ENCODE measurements at regions not wholly inside any gene's neighbourhood (a gene's known extent, or its start where the extent isn't known, plus 50 kb on each side); places are given as distances from the start of the nearest gene placed in this dataset.

- Histone ChIP-seq H3K4me1 (no peaks in the 10 kb centered on the region), H3K36me3 (no peaks in the 10 kb centered on the region), H3K27me3 (no peaks in the 10 kb centered on the region), H3K9me3 (no peaks in the 10 kb centered on the region), H3K4me3 (replicated peaks in 1 of 3) (no peak overlapping the region), H3K27ac (no peak overlapping the region)
- 50 to 51% methylated on average over 2 of the region's 2 CpGs for WGBS, 2 donors
- no peak for DNase-seq
- intact Hi-C loops (cut with DNase I), result no loop called here
- TF ChIP-seq, protein P1, sequence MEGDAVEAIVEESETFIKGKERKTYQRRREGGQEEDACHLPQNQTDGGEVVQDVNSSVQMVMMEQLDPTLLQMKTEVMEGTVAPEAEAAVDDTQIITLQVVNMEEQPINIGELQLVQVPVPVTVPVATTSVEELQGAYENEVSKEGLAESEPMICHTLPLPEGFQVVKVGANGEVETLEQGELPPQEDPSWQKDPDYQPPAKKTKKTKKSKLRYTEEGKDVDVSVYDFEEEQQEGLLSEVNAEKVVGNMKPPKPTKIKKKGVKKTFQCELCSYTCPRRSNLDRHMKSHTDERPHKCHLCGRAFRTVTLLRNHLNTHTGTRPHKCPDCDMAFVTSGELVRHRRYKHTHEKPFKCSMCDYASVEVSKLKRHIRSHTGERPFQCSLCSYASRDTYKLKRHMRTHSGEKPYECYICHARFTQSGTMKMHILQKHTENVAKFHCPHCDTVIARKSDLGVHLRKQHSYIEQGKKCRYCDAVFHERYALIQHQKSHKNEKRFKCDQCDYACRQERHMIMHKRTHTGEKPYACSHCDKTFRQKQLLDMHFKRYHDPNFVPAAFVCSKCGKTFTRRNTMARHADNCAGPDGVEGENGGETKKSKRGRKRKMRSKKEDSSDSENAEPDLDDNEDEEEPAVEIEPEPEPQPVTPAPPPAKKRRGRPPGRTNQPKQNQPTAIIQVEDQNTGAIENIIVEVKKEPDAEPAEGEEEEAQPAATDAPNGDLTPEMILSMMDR (IDR thresholded peaks at IDR 0.05), result no peak
- no peak for TF ChIP-seq POLR2A (IDR thresholded peaks at IDR 0.05)
Observed at GRCh38 chr14:40122968-40123648, 690.9 kb upstream of the FBXO33 start.

DNA sequence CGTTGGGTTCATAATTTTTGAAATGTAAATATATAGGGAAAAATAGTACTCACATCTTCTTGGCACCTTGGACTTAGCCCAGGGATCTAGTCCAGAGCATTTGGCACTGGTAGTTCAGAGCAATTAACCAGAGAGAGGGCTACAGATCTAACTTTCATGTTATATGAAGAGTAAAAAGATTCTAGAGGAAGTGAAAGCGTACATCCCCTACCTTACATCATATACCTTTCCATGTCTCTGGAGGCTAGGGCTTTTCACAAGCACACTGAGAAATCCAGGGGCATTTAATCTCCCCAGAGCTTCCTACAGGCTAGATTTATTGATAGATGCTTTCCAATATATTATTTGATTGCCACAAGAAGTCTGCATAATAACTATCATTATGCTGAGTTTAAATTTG, 687.5 kb upstream of the FBXO33 start:
- TF ChIP-seq POLR2A (IDR thresholded peaks at IDR 0.05), result no peak
- TF ChIP-seq, protein P1 (IDR thresholded peaks at IDR 0.05), result no peak
- no peaks in the 10 kb centered on the region for H3K36me3 ChIP-seq
- intact Hi-C loops (cut with DNase I), result no loop called here
- no peak overlapping the region for H3K27ac ChIP-seq
- 40 to 66% methylated on average over 2 of the region's 2 CpGs for WGBS, 2 donors
- H3K9me3 ChIP-seq, result no peaks in the 10 kb centered on the region
- no peak overlapping the region for H3K4me3 ChIP-seq (replicated peaks in 1 of 3)
- DNase-seq, result no peak
- no peaks in the 10 kb centered on the region for H3K27me3 ChIP-seq
- no peaks in the 10 kb centered on the region for H3K4me1 ChIP-seq

- Histone ChIP-seq H3K27me3 (no peaks in the 10 kb centered on the region), H3K4me1 (no peaks in the 10 kb centered on the region), H3K9me3 (no peaks in the 10 kb centered on the region), H3K4me3 (replicated peaks in 1 of 3) (no peak overlapping the region), H3K36me3 (no peaks in the 10 kb centered on the region), H3K27ac (no peak overlapping the region)
- intact Hi-C loops (cut with DNase I), result no loop called here
- no peak for DNase-seq
- 63 to 81% methylated on average over 4 of the region's 4 CpGs for WGBS, 2 donors
- TF ChIP-seq, protein P1 (IDR thresholded peaks at IDR 0.05), result no peak
- TF ChIP-seq POLR2A (IDR thresholded peaks at IDR 0.05), result no peak
Observed at GRCh38 chr14:40119321-40119720, 687.1 kb upstream of the FBXO33 start.

DNA sequence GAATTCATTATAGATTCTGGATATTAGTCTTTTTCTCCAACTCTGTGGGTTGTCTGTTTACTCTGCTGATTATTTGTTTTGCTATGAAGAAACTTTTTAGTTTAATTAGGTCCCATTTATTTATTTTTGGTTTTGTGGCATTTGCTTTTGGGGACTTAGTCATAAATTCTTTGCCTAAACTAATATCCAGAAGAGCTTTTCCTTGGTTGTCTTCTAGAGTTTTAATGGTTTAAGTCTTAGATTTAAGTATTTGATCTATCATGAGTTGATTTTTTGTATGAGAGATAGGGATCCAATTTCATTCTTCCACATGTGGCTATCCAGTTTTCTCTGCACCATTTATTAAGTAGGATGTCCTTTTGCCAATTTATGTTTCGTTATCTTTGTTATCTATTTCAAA, 683.4 kb upstream of the FBXO33 start:
- DNase-seq, result no peak
- H3K4me3 ChIP-seq (replicated peaks in 1 of 3), result no peak overlapping the region
- no peaks in the 10 kb centered on the region for H3K27me3 ChIP-seq
- intact Hi-C loops (cut with DNase I), result no loop called here
- 95 to 97% methylated on average over 1 of the region's 1 CpG for WGBS, 2 donors
- no peaks in the 10 kb centered on the region for H3K9me3 ChIP-seq
- no peaks in the 10 kb centered on the region for H3K4me1 ChIP-seq
- TF ChIP-seq, protein P1 (IDR thresholded peaks at IDR 0.05), result no peak
- no peak overlapping the region for H3K27ac ChIP-seq
- no peaks in the 10 kb centered on the region for H3K36me3 ChIP-seq

- TF ChIP-seq, protein P1 (IDR thresholded peaks at IDR 0.05), result no peak
- TF ChIP-seq POLR2A (IDR thresholded peaks at IDR 0.05), result no peak
- H3K4me3 ChIP-seq (replicated peaks in 1 of 3), result no peak overlapping the region
- H3K27me3 ChIP-seq, result no peaks in the 10 kb centered on the region
- H3K27ac ChIP-seq, result no peak overlapping the region
- no peak for DNase-seq
- no peaks in the 10 kb centered on the region for H3K9me3 ChIP-seq
- intact Hi-C loops (cut with DNase I), result no loop called here
- H3K4me1 ChIP-seq, result no peaks in the 10 kb centered on the region
- H3K36me3 ChIP-seq, result no peaks in the 10 kb centered on the region
Observed at GRCh38 chr14:40113671-40114070, 681.4 kb upstream of the FBXO33 start.
